Activated CD8-positive, alpha-beta memory T cell treated with anti-CD3 and anti-CD28 coated beads, Interleukin-2, amount 50 U/mL, for 4 hours (primary cell): ENCODE measurements at regions not wholly inside any gene's neighbourhood (a gene's known extent, or its start where the extent isn't known, plus 50 kb on each side); places are given as distances from the start of the nearest gene placed in this dataset.
"Not testable (repeated sequence)": the region's sequence is repeated elsewhere in the genome, so short reads cannot be mapped to it uniquely, and the experiment has no call there.

ENCODE experiments used
- DNase-seq: peaks from one replicate; pipeline ENCODE4 v3.0.0-alpha.2; 2020

DNA sequence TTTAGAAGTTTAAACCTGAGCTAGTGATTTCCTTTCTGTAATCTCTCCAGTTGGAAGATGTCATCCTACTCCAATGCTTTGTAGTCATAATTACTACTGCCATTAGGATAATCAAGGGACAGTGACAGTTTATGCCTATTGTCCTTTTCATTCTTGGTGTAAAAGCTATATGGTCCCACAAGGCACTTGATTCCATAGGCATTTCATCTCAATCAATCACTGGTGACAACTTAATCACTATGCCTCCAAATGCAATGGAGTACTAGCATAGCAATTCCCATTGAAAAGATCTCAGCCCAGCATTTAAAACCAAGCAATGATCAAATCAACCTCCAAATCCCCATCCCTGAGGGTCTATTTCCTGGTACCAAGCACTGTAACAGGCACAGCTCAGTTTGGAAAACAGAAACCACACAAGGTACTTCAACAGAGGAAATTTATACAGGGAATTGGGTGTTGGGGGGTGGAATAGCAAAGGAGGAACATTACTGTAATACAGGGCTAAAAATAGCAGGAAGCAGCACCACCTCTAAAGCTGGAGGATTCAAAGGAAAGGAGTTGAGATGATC, 51.0 kb downstream of the FHIP2A start:
- no peak for DNase-seq

DNA sequence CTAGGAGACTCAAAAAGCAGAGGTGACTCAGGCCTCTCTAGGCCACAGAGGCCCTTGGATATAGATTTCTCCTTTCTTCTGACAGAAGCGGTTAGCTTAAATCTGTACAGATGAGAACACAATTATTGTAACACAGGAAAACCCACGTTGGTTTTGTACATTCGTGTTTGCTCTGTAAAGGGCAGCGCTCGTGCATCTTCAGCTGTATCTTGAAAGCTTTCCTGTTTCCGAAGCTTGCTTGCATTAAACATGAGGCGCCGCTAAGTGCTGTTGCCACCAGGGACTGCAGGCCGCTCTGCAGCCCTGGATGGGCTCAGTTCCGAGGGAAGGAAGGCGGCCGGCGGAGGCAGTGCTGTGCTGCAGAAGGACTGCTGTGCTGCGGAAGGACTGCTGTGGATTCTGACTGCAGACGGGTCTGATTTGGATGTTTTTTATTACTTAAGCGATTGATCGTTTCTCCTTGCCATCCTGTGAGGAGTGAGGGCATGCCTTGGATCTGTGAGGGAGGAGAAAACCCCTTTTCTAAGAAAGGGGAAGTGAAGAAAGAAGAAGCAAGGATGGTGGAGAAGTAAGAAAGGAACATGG, 53.3 kb downstream of the FHIP2A start:
- DNase-seq: no peak

DNA sequence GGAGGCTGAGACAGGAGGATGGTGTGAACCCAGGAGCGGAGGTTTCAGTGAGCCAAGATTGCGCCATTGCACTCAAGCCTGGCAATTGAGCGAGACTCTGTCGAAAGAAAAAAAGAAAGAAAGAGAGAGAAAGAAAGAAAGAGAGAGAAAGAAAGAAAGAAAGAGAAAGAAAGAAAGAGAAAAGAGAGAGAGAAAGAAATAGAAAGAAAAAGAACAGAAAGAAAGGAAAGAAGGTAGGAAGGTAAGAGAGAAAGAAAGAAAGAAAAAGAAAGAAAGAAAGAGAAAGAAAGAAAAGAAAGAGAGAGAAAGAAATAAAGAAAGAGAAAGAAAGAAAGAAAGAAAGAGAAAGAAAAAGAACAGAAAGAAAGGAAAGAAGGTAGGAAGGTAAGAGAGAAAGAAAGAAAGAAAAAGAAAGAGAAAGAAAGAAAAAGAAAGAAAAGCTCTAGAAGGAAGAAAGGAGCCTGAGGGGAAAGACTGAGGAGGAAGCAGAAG, 54.1 kb downstream of the FHIP2A start:
- DNase-seq: not testable (repeated sequence)

DNA sequence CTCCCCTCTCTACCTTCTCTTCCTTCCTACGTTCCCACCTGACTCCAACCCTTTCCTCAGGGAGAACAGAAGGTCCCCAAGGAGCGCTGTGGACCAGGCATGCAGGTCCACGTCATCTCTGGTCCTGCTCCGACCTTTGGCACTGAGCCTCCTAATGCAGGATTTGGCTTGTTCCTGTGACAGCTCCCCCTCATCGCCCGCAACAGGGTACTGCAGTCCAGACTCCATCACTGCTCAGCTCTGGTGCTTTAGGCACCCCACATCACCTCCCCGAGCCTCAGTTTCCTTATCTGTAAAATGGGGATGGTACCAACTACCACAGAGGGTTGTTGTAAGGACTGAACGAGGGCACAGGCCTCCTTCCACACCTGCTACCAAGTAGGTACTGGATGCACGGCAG, 54.6 kb downstream of the FHIP2A start:
- DNase-seq: no peak

DNA sequence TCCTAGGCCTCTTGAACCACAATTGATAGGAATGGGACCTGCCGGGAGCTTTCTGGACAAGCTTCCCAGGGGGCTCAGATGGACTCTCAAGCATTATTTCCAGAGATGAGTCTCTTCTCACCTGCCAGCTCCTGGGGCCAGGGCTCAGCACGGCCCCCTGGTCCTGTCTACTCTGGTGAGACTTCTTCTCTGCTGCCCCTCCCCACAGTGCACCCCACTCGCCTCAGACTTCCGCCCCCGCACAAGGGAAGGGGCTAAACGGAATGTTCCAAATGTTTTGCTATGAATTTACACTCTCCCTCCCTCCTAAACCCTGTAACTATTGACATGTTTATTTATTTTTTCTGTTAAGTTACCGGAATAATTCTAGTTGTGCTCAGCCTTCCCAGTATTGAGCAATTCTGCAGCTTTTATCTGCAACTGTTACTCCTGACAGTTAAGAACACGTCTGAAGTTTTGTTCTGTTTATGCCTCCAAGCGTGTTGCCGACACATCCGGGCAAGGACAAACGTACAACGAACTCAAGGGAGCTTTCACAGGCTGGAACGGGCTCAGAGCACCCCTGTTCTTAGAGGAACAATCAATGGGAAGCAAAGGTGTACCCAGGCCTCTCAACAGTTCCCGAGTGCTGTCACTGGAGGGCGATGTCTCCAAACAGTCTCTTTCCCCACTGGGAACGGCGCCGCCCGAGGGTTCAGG, 55.2 kb downstream of the FHIP2A start:
- DNase-seq: peak; percentile 17

DNA sequence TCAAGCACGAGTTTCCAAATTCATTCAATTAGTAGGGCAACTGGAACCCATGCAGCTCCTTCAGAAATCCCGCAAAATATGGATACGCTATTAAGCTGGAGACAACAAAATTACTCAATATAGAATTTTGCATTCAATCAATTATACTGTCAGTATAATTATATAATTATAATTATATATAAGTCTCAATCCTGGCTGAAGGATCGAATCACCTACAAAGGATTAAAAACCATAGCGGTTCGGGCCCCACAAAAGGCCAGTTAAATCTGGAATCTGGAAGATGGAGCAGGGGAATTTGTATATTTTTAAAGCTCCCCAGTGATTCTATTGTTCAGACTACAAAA, 55.7 kb downstream of the FHIP2A start:
- DNase-seq: no peak

DNA sequence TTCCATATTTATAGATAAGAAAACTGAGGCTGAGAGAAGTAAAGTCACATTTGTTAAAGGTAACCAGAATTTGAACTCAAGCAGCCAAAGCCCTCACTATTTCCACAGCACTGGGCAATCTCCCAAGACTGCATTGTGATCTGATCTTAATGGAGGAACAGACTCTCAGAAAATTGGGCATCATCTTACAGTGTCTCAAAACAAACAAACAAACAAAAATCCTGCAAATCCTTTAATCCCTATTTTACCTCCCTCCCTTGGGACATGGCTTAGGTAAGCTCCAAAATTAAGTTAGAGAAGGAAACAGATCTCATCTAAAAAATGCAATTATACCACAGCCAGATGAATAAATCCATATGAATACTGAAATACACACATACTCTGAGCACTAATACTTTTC, 57.5 kb downstream of the FHIP2A start:
- no peak for DNase-seq

DNA sequence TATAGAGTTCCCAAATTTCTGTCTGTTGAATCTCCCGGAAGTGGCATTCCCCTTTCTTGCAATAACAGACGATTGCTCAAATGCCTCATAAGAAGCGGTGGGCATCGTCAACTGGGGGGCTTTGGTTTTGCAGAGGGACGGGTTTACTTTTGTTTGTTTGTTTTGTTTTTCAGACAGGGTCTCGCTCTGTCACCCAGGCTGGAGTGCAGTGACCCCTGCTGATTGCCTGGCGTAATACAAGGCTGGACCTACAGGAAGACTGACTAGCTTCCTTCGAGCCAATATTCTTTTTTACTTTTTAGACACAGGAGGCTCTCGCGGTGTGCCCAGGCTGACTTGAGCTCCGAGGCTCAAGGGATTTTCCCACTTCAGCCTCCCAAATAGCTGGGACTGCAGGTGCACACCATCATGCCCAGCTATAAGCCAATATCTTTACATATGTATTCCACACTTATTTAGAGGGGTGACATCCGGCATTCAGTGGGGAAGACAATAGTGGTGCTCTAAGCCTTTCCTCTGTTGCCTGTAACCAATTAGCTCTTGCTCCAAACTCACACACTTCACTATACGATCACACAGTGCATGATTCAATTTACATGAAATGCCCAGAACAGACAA, 58.1 kb downstream of the FHIP2A start:
- DNase-seq: peak; percentile 30

DNA sequence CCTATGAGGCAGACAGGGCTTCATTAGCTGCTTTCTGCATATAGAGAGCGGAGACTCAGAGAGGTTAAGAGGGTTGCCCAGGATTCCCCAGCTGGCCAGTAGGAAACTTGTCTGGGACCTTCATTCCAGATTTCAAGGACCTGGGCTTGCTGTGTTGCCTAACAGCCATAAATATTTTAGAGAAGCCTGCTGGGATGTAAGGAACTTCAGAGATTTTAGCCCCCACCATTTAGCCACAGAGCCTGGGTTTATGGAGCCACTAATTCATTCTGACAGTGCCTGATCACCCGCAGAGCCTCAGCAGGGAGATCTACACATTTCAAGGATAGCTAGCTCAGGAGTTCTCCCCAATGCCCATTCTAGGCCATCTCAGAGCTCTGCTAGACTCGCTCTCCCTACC, 56.6 kb upstream of the TRUB1 start:
- no peak for DNase-seq

DNA sequence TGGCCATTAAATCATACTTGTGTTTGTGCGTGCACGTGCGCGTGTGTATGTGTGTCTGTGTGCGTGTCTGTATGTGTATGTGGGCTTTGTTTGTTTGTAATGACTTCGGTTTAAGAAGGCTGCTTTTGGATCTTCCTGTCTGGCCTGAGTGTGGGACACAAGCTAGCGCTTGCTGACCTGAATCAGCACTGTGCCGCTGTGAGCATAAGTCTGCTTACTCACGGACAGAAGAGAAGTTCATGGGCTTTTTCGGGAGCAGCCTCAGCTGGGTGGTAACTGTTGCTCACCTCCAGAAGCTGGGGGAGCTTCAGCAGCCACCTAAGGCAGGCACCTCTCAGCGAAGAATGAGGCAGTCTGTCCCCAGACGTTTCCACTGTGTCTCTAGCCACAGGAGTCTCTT, 56.1 kb upstream of the TRUB1 start:
- no peak for DNase-seq

DNA sequence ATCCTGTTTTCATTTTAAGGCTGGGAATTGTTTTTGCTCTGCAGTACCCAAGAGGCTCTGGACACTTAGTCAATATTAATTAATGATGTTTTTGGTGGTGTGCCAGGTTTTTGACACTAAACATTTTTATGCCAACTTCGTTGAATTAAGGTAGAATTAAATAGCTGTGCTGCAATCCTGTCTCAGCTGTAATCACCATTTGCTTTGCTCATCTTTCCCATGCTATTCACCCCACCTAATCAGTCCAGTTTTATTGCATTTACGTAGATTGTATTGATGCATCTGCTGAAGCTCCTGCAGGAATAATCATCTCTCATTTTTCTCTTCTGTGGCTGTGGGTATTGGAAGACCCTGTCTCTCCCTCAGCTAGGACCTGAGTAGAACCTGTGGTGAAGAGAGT, 52.6 kb upstream of the TRUB1 start:
- no peak for DNase-seq
